HG02870 (cell line): ENCODE measurements at regions not wholly inside any gene's neighbourhood (a gene's known extent, or its start where the extent isn't known, plus 50 kb on each side); places are given as distances from the start of the nearest gene placed in this dataset.

Source experiments
- ATAC-seq: cut with Tn5 transposase; IDR thresholded peaks from one replicate; pipeline ENCODE4 v1.9.1; 2021; ENCODE audit warnings: mild to moderate bottlenecking, moderate library complexity; ENCODE audit not compliant: unreplicated experiment

DNA sequence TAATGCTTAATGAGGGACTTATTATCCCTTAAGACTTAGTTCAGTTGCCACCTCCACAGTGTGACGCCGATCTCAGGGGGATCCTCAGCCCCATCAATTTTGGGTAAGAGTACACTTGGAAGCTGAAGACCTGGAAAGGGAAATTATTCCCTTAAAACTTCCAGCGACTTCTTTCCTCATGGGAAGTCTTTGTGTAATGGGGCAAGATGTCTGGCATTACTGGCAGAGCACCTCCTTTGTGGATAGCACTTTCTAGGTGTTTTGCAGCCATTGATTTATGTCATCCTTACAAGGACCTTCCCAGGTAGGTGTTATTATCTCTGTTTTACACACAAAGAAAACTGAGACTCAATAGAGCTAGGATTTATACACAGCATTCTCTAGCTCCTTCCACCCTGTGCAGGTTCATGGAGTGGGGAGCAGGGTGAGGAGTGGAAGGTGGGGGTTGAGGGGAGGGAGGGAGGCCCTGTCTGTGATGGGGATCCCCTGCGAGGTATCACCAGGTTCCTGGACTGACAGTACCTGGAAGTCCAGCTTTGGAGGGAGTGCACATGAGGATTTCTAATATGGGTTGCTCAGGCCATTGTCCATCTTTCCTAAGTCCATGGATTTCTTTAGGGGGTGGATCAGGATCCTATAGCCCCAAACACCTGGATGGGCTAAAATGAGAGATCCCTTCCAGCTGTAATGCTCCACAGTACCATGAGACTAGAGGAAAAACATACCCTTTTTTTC is 79.4 kb downstream of the MYCN start:
- ATAC-seq = no peak

DNA sequence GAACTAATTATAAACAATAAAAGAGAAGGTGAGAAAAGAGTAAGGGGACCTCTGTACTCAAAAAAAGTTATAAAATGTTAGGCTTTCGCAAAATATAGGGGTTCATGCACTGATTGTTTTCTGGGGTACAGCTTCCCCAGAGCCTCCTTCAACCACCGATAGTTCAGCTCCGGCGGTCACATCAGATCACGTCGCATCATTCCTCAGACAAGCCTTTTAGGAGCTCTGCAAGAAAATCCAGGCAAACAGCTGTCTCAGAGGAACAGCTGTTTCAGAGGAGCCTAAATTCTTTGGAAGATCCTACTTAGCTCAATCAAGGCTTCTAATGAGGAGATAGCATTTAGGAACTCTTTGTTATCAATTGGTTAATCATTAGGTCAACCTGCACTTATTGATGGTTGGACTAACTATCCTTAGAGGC is 78.7 kb downstream of the MYCN start:
- no peak for ATAC-seq

DNA sequence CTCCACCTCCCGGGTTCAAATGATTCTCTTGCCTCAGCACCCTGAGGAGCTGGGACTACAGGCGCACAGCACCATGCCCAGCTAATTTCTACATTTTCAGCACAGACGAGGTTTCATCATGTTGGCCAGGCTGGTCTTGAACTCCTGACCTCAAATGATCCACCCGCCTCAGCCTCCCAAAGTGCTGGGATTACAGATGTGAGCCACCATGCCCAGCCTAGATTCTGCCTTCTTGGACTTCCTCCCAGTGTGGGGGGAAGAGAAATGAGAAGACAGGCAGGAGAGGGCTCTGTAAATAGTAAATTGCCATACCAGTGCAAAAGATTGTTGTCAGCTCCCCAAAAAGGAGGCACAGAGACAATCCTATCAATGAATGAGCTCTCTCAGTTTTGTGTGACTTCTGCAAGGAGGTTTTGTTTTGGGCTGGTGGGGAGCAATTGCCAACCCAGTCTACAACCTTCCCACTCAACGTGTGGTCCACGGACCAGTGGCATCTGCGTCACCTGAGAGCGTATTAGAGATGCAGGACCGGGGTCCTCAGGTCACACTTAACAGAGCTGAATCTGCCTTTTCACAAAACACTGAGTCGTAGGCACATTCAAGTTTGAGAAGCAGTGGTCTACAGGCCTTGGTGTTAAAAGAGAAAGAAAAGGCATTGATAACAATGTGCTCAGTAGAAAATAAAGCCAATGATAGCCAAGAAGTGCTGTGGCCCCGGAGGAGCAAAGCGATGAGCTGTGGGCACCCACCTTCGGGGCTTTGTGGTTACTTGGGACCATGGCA is 78.1 kb downstream of the MYCN start:
- ATAC-seq = no peak

DNA sequence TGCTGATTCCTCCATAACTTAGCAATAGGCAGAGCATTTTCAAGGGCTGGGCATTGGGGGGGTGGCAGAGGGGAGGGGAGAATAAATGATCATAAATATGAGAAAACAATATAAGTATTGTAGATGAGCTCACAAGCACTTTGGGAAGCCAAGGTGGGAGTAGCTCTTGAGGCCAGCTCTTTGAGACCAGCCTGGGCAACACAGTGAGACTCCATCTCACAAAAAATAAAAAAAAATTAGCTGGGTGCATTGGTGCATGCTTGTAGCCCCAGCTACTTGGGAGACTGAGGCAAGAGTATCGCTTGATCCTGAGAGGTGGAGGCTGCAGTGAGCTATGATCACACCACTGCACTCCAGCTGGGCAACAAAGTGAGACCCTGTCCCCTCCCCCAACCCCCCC is 75.9 kb downstream of the MYCN start:
- no peak for ATAC-seq

DNA sequence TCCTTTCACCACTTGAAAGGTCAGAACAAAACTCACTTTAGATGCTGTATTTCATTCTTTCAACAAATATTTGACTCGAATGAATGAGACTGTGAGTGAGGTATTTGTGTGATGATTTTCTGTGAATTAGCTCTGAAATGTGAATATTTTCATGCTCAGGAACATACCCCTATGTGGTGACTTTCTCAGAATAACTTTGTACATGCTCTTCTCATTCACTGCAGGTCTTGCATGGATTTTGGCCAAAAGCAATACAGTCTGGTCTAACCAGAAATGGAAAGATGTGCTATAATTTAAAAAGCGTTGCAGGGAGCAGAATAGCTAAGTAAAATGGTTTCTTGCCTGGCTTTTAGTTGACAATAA is 75.5 kb downstream of the MYCN start:
- ATAC-seq = no peak

DNA sequence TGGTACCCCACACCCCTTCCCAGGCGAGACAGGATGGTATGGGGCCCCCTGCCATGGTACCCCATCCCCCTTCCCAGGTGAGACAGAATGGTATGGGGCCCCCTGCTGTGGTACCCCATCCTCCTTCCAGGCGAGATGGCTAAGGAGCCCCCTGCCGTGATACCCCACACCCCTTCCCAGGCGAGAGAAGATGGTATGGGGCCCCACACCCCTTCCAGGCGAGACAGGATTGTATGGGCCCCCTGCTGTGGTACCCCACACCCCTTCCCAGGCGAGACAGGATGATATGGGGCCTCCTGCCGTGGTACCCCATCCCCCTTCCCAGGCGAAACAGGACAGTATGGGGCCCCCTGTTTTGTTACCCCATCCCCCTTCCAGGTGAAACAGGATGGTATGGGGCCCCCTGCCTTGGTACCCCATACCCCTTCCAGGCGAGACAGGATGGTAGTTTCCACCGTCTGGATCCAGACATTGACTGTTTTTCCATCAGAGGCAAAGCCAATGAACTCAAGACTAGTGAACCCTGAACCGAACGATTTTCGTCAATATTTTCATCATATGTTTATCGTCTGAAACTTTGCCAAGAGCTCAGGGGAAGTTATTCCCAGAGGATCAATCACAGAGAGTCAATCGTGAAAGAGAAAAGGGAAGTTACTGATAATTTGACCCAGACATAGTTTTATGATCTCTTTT is 75.0 kb downstream of the MYCN start:
- no peak for ATAC-seq

DNA sequence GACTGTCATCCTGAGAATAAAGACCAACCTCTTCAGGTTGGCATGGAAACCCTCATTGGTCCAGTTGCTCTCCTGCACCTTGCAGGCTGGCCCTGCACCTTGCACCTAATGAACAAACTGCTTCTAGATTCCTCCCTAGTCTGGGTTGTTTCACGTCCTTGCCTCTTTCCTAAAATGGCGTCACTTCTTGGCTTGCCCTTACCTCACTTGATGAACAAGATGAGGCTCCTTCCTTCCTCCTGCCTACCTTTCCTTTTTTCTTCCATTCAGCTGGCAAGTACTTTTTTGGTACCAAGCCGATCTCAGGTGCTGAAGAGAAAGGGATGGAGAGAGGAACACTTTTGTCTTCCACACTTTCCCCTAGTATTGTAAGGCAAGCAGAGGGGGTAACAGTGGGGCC is 74.5 kb downstream of the MYCN start:
- no peak for ATAC-seq

DNA sequence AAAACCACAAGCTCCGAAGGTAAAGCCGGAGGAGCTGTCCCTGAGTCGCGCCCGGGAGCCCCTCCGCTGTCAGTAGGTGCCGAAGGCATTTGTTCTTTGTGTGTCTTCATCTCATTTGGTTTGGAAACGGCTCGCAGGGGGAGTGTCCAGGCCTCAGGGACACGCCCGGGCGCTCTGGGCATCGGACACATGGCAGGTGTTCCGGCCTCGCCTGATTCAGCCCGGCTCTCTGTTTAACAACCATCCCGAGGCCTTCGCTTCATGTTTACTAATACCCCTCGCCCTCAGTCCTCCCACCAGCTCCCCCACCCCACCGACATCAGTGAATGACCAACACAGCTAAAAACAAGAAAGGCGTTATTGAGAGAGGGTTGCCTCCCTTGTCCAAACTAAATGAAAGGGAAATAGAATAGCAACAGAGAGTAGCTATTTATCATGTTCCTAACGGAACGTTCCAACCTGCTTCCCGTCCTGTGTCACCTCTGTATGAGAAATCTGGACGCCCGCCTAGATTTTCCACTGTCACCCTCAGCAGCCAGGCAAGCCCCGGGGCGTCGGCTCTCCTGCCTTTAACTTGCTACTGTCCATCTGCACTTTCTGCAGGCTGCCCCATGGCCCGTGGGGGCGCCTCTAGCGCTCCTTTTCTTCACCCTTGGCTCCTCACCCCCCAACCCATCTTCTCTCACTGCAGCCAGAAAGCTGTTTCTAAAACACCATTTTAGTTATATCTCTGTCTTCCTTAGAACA is 73.9 kb downstream of the MYCN start:
- ATAC-seq = no peak

DNA sequence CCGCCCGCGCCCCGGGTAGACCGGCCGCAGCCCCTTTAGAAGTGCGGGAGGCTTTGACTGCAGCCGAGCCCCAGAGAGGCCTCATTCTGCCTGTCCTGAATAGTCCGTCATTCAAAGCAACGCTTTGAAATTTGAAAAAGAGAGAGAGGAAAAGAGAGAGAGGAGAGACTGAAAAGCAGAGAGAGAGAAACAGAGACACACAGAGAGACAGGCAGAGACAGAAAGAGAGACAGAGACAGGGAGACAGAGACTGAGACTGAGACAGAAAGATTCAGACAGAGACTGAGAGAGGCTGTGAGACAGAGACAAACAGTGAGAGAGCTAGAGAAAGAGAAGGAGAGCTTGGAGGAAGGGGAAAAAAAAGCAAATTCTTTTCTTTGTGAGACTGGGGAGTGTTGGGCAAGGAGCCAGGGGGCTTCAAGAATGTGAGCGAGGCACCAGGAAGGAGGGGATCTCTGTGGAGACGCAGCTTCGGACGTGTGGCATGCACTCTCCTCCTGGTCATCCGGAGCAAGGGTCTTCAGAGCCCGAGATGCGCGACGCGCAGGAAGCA is 73.1 kb downstream of the MYCN start:
- ATAC-seq = no peak

DNA sequence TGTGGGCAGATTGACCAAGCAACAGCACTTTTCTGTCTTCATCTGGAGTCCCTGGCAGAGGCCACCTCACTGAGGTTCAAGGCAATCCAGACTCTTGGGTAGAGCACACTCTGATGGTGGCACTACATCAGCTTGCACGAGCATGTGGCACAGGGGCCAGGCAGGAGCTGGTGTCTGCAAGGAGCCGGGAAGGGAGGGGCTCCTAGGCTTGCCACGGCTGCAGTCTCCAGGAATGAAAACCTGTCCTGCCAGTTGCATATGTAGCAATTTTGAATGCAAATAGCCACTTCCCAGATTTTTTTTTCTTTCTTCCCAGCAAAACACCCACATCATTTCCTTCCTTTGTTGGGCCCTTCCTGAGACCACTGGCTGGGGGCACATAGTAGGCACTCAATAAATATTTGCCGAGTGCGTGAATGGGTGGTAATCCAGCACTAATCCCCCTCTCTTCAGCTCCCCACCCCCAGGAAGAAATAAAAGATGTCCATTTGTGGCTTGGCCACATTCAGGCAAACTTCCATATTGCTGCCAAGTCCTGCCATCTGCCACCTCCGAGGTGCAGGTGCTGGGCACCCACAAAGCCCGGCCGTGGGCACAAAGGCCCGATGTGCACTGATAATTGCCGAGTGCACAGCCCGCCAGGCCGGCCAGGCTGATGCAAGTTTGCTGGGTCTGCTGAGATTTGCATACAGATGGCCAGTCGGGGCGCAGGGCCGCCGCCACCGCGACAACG is 72.4 kb downstream of the MYCN start:
- ATAC-seq = no peak

DNA sequence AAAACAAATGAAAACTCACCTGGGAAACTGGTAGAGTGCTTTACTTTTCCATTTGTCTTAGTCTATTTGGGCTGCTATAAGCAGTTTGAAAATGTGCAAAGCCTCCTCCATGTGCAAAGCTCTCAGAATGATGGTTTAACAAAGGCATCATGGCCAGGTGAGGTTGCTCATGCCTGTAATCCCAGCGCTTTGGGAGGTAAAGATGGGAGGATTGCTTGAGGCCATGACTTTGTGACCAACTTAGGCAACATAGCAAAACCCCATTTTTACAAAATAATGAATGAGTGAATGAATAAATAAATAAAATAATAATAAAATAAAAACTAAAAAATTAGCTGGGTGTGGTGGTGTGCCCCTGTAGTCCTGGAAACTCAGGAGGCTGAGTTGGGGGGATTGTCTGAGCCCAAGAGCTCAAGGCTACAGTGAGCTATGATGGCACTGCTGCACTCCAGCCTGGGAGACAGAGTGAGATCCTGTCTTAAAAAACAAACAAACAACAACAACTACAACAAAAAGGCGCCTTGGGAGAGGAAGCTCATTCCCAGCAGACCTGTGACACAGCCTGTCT is 71.8 kb downstream of the MYCN start:
- ATAC-seq = no peak

DNA sequence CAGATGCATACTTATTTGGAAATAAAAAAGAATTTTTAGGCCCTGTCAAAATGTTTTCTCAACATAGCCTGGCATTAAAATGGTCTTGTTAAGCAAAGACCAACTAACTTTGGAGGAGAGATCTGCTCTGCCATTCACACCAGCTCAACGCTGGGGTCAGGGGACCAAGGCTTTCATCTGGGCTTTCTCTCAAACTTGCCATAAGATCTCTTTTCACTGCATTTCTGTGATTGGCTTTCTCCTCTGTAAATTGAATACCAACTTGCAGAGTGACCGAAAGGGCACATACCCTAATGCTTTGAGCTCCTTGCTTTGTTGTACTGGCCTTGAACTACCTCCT is 71.2 kb downstream of the MYCN start:
- ATAC-seq = no peak

DNA sequence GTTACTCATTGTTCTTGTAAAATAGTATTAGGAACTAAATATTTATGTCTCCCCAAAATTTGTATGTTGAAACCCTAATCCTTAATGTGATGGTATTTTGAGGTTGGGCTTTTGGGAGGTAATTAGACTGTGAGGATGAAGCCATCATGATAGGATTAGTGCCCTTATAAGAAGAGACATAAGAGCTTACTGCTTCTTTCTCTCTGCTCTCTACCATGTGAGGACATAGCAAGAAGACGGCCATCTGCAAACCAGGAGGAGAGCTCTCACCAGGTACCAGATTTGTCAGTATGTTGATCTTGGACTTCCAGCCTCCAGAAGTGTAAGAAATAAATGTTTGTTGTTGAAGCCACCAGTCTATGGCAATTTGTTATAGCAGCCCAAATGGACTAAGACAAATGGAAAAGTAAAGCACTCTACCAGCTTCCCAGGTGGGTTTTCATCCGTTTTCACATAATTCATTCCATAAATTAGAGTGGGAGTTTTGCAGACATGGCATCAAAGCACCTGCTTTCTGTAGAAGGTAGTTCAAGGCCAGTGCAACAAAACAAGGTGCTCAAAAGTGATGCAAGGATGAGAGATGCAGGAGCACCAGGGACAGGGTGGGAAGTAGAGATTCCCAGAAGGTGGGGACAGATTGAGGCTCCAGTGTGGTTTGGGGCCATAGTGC is 70.7 kb downstream of the MYCN start:
- ATAC-seq = no peak

DNA sequence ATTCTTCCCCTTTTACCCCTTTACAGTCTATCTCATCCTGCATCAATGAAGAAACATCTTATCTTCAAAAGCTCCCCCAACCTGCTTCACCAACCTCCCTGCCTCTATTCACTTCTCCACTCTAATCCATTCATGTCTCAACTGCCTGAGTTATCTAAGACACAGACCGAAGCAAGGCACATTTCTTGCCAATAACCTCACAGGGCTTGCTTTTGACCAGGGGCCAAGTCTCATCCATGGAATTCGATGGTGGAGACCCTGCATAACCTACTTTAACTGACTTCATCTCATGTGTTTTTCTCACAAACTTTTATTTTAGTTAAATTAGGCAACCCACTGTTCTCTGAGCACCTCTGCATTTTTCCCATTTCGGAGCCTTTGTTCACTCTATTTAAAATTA is 69.7 kb downstream of the MYCN start:
- no peak for ATAC-seq

DNA sequence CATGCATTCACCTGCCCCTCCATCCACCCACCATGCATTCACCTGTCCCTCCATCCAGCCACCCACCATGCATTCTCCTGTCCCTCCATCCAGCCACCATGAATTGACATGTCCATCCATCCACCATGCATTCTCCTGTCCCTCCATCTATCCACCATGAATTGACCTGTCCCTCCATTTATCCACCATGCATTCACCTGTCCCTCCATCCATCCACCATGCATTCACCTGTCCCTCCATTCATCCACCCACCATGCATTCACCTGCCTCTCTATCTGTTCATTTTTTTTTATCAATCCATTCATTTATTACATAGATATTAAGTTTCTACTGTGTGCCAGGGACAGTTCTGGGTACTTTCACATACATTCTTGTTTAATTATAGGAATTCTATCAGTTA is 69.2 kb downstream of the MYCN start:
- no peak for ATAC-seq

DNA sequence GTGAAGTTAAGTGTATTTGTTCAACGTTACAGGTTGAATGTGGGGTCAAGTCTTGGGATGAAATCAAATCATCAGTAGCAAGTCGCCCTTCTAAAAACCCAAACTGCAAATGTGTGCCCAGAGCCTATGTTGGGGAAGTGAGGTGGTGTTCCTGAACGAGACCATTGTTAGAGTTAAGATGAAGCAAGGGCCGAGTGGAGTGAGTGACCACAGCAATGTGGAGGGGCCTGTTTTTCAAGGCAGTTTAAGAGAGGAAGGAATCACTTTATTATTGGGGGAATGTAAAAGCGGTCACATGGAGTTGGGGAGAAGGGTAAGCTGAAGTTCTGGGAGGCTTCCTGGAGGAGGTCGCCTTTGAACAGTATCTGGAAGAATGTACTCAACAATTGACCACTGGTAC is 68.5 kb downstream of the MYCN start:
- no peak for ATAC-seq

DNA sequence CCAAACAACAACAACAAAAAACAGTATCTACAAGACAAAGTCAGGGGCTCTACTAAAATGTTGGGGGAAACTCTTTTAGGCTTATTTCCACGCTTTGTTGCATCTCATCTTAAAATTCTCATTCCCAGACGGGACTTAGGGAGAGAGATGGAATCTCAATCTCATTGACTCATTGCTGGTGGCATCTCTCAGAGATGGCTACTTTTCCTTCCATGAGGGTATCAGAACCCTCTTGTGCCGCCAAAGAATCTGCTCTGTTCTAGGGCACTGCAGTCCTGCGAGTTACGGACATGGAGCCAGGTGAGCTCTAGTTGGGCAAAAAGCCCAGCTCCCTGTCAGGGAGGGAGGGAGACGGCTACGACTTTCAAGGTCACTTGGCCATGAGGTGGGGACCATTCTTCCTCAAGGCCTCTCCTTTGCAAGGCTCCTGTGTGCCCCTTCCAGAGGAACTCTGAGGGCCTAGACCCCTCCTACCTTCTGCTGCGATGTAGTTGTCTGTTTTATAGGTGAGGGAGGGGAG is 68.0 kb downstream of the MYCN start:
- ATAC-seq = no peak

DNA sequence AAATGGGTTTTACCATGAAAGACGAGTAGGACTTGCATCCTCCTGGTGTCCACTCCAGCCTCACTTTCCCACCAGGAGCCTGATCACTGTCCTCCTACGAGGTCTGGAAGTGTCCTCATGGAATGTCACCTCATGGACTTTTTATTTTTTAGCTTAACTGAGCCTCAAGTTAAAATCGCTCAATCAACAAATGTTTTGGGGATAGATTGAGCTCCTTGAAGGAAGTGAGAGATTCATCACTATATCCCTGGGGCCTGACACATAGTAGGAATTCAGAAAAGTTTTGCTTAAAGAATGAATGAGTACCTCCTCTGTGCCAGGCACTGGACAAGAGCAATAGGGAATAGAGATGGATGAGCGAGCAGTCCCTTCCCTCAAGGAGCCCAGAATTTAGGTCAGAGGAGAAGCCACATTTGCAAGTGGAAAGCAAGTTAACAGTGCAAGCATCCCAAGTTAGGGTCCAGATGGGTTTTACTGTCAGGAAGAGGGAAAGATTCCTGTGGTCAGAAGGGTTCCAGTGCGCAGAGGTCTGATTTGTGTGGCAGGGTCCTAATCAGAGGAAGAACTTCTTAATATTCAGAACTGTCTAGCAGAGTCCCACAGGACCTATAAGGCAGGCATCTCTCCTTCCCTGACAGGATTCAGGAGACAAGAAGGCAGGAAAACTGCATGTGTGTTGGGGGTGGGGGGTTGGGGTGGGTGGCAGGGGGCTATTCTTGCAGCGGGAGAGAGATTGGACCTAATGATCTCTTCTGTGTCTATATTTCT is 67.0 kb downstream of the MYCN start:
- no peak for ATAC-seq
